ENCODE measurements at regions not wholly inside any gene's neighbourhood (a gene's known extent, or its start where the extent isn't known, plus 50 kb on each side); places are given as distances from the start of the nearest gene placed in this dataset.

- TF ChIP-seq CTCF (conservative IDR thresholded peaks at IDR 0.05 in 1 of 2, IDR thresholded peaks at IDR 0.05 in 1 of 2; ENCODE audit: low read depth in 1 of 2, low read length in 2 of 2) (no peak), EZH2 (IDR thresholded peaks at IDR 0.05; ENCODE audit: low read length, missing control alignments) (no peak)
Measured at GRCh38 chr2:30331869-30332268, 100.5 kb downstream of the LBH start.
